Osteoblast (primary cell): ENCODE measurements at regions not wholly inside any gene's neighbourhood (a gene's known extent, or its start where the extent isn't known, plus 50 kb on each side); places are given as distances from the start of the nearest gene placed in this dataset.

Experiments
- DNase-seq: peaks from one replicate; pipeline ENCODE4 v3.0.0; 2011; ENCODE audit warnings: low spot score, mixed read lengths; ENCODE audit not compliant: insufficient read length; ENCODE audit errors: missing footprints
- H2AFZ ChIP-seq: 2 replicates; pipeline ENCODE4 v1.6.0; 2011; ENCODE audit warnings: mild to moderate bottlenecking, low read length
- H3K27ac ChIP-seq: 2 replicates; pipeline ENCODE4 v1.5.1; 2011; ENCODE audit warnings: mild to moderate bottlenecking, low read depth, low read length, moderate library complexity
- H3K27me3 ChIP-seq: 2 replicates; pipeline ENCODE4 v1.6.0; 2012; ENCODE audit warnings: mild to moderate bottlenecking, control low read depth, inconsistent platforms, low read length, moderate library complexity; ENCODE audit not compliant: insufficient read depth
- H3K36me3 ChIP-seq: 2 replicates; pipeline ENCODE4 v1.5.1; 2011; ENCODE audit warnings: mild to moderate bottlenecking, low read length, control low read depth, moderate library complexity; ENCODE audit not compliant: insufficient read depth
- H3K4me1 ChIP-seq: 2 replicates; pipeline ENCODE4 v1.5.1; 2011; ENCODE audit warnings: mild to moderate bottlenecking, low read length, control low read depth, moderate library complexity; ENCODE audit not compliant: insufficient read depth
- H3K4me2 ChIP-seq: 2 replicates; pipeline ENCODE4 v1.6.0; 2011; ENCODE audit warnings: mild to moderate bottlenecking, low read length; ENCODE audit not compliant: insufficient read depth
- H3K4me3 ChIP-seq: fragments of 200-600 bp; sonication (generic); 3 replicates; pipeline ENCODE4 v1.5.1; 2012; ENCODE audit warnings: mild to moderate bottlenecking, low read length, inconsistent platforms; ENCODE audit not compliant: insufficient read depth
- H3K79me2 ChIP-seq: 2 replicates; pipeline ENCODE4 v1.6.0; 2012; ENCODE audit warnings: mild to moderate bottlenecking, low read length, control low read depth, inconsistent platforms; ENCODE audit not compliant: insufficient read depth
- H3K9me3 ChIP-seq: 2 replicates; pipeline ENCODE4 v1.5.1; 2011; ENCODE audit warnings: low read depth, low read length, control low read depth
- H4K20me1 ChIP-seq: 2 replicates; pipeline ENCODE4 v1.6.0; 2012; ENCODE audit warnings: mild to moderate bottlenecking, low read length, control low read depth; ENCODE audit not compliant: insufficient read depth
- CTCF ChIP-seq: IDR thresholded peaks from 2 replicates; pipeline ENCODE4 v1.5.1; 2011; ENCODE audit warnings: mild to moderate bottlenecking, low read depth, low read length, moderate library complexity; ENCODE audit errors: extremely low read depth

GRCh38 chr9:19732441-19732951 is 56.3 kb downstream of the SLC24A2 start:
- no peak for DNase-seq
- TF ChIP-seq CTCF, result no peak
- Histone ChIP-seq H3K27me3 (no peaks in the 10 kb centered on the region), H3K9me3 (no peaks in the 10 kb centered on the region), H3K4me3 (no peak overlapping the region), H3K27ac (no peak overlapping the region), H3K4me2 (no peak overlapping the region), H4K20me1 (no peaks in the 10 kb centered on the region), H3K79me2 (no peaks in the 10 kb centered on the region), H2AFZ (no peak overlapping the region), H3K4me1 (no peaks in the 10 kb centered on the region), H3K36me3 (no peaks in the 10 kb centered on the region)

- Histone ChIP-seq H3K9me3 (no peaks in the 10 kb centered on the region), H3K27ac (no peak overlapping the region), H2AFZ (no peak overlapping the region), H3K4me1 (no peaks in the 10 kb centered on the region), H3K4me2 (no peak overlapping the region), H3K4me3 (no peak overlapping the region), H3K36me3 (no peaks in the 10 kb centered on the region), H3K27me3 (no peaks in the 10 kb centered on the region), H3K79me2 (no peaks in the 10 kb centered on the region), H4K20me1 (no peaks in the 10 kb centered on the region)
- no peak for TF ChIP-seq CTCF
- no peak for DNase-seq
These were observed 60.7 kb downstream of the SLC24A2 start for GRCh38 chr9:19728101-19728500.

GRCh38 chr9:19725970-19726369 is 62.9 kb downstream of the SLC24A2 start:
- Histone ChIP-seq H3K9me3 (no peaks in the 10 kb centered on the region), H4K20me1 (no peaks in the 10 kb centered on the region), H2AFZ (no peak overlapping the region), H3K27me3 (no peaks in the 10 kb centered on the region), H3K4me3 (no peak overlapping the region), H3K4me1 (no peaks in the 10 kb centered on the region), H3K36me3 (no peaks in the 10 kb centered on the region), H3K4me2 (no peak overlapping the region), H3K79me2 (no peaks in the 10 kb centered on the region), H3K27ac (no peak overlapping the region)
- DNase-seq, result no peak
- no peak for TF ChIP-seq CTCF

- H3K27ac ChIP-seq, result no peak overlapping the region
- no peaks in the 10 kb centered on the region for H3K9me3 ChIP-seq
- no peak overlapping the region for H3K4me2 ChIP-seq
- TF ChIP-seq CTCF, result no peak
- no peaks in the 10 kb centered on the region for H3K4me1 ChIP-seq
- H3K4me3 ChIP-seq, result no peak overlapping the region
- no peaks in the 10 kb centered on the region for H3K36me3 ChIP-seq
- H3K27me3 ChIP-seq, result no peaks in the 10 kb centered on the region
- H3K79me2 ChIP-seq, result no peaks in the 10 kb centered on the region
- no peaks in the 10 kb centered on the region for H4K20me1 ChIP-seq
- peak; percentile 4 for DNase-seq
- no peak overlapping the region for H2AFZ ChIP-seq
These were observed 68.5 kb downstream of the SLC24A2 start for GRCh38 chr9:19720377-19720776.
